Epithelial cell of proximal tubule (primary cell): ENCODE measurements at regions not wholly inside any gene's neighbourhood (a gene's known extent, or its start where the extent isn't known, plus 50 kb on each side); places are given as distances from the start of the nearest gene placed in this dataset.

Experiments
- DNase-seq: peaks from one replicate; pipeline ENCODE4 v3.0.0-alpha.2; 2011; ENCODE audit warnings: low read depth
- H3K4me3 ChIP-seq: 2 replicates; pipeline ENCODE4 v1.5.1; 2011; ENCODE audit warnings: low read depth, mild to moderate bottlenecking, low read length
- CTCF ChIP-seq: conservative IDR thresholded peaks from 2 replicates; pipeline ENCODE4 v1.5.1; 2012; ENCODE audit warnings: low read depth, mild to moderate bottlenecking, low read length

- DNase-seq = no peak
- H3K4me3 ChIP-seq = no peak overlapping the region
- TF ChIP-seq CTCF = no peak
Measured at GRCh38 chr12:24172031-24172772, 222.7 kb upstream of the SOX5 start.

GRCh38 chr12:24155042-24155441, 205.6 kb upstream of the SOX5 start:
- no peak for DNase-seq
- H3K4me3 ChIP-seq = no peak overlapping the region
- no peak for TF ChIP-seq CTCF

DNA sequence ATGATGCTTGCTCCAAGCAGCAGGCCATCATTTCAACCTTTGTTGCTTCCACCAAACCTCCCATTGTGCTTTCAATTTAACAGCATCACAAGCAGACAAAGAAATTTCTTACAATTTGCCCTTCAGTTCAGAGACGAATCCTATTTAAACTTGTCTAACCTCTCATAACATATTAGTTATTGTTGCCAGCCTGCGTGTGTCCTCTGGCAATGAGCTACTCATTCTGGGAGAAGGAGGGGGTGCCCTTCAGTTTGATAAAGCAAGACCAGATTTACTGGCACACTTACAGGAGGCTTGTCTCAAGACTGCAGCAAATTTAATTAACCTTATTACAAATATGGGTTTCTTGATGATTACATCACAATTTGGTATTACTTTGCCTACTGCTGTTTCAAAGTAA, 203.6 kb upstream of the SOX5 start:
- TF ChIP-seq CTCF = no peak
- DNase-seq = no peak
- no peak overlapping the region for H3K4me3 ChIP-seq

DNA sequence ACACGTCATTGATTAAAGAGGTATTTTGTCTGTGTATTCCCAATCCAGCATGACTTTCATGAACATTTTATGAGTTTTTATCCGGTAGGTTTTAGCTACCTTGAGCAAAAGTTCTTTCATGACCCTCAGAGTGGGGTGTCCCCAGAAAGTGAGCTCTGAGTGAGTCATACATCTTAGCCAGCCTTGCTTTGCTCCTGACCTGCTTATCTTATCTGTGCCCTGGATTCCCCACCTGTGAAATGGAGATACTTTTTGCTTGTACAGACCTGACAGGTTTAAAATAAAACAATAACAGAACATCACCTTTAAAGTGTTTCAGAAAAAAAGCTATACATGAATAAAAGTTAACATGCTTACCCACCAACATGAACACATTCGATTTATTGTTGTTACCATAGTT, 202.8 kb upstream of the SOX5 start:
- TF ChIP-seq CTCF = no peak
- DNase-seq = no peak
- no peak overlapping the region for H3K4me3 ChIP-seq

DNA sequence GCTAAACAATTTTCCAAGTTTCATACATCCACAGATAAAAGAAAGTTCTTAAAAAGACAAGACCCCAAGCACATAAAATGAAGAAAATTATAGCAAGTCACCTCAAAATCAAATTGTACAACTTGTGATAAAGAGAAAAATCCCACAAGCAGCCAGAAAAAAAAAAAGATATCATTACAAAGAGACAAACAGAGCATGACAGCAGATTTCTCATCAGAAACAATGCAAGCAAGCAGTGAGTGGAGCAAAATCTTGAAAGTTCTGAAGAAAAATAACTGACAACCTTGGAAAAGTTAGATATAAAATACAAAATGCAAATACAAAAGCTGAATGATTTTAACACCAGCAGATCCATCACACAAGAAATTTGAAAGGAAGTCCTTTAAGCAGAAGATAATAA, 194.5 kb upstream of the SOX5 start:
- no peak for TF ChIP-seq CTCF
- no peak for DNase-seq
- no peak overlapping the region for H3K4me3 ChIP-seq

DNA sequence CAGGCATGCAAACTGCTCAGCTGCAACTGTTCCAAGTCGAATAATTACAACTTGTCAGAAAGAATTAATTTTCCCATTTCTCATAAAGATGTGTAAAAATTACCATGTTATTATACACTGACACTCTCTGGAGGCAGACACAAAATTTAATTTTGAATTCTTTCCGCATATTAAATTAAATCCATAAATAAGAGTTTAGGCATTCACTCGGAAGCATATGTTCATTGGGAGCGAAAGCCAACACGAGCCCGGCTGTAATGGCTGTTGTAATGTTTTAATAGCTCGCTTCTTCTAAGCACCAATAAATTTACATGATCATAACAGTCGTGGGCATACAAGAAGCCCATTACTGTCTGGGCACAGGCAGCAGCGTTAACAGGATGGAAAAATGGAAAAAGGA, 189.6 kb upstream of the SOX5 start:
- no peak for TF ChIP-seq CTCF
- no peak for DNase-seq
- H3K4me3 ChIP-seq = no peak overlapping the region

DNA sequence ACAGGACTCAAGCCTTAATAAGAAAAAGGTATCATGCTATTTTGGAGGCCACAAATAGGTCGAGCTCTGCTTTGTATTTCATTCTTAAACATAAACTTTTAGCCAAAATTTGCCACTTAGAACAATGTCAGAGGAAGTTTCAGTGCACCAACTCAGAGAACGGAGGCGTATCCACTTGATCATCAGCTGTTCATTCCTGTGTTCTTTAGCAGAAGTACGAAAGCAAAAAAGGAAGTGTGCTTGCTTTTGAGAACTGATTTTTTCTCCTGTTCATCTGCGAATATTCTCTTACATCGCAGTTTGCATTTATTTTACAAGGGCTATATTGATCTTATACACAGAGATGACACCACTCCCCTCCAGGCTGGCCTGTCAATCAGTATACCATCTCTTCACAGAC, 188.6 kb upstream of the SOX5 start:
- no peak for DNase-seq
- TF ChIP-seq CTCF = no peak

More for the DNA sequence above, 188.6 kb upstream of the SOX5 start:
- H3K4me3 ChIP-seq = no peak overlapping the region
